SK-N-MC (cell line): ENCODE measurements at regions not wholly inside any gene's neighbourhood (a gene's known extent, or its start where the extent isn't known, plus 50 kb on each side); places are given as distances from the start of the nearest gene placed in this dataset.

Experiments
- EZH2 ChIP-seq: fragments of 200-600 bp; sonication (generic); IDR thresholded peaks from one replicate; pipeline ENCODE4 v1.6.1; 2017; ENCODE audit warnings: antibody characterized with exemption
- FOXP2 ChIP-seq: optimal IDR thresholded peaks from 2 replicates; pipeline ENCODE3; 2011; ENCODE audit warnings: mild to moderate bottlenecking, moderate library complexity; ENCODE audit not compliant: insufficient read depth; ENCODE audit errors: extremely low read length, control extremely low read depth
- POLR2AphosphoS5 ChIP-seq: IDR thresholded peaks from 2 replicates; pipeline ENCODE4 v1.6.1; 2012; ENCODE audit warnings: mild to moderate bottlenecking, low read depth, low read length, borderline replicate concordance

GRCh38 chr12:58381546-58381945, 440.2 kb downstream of the ATP23 start:
- no peak for TF ChIP-seq POLR2AphosphoS5
- no peak for TF ChIP-seq EZH2
- no peak for TF ChIP-seq FOXP2
